Adrenal gland (tissue), 9 donors: ENCODE measurements at regions not wholly inside any gene's neighbourhood (a gene's known extent, or its start where the extent isn't known, plus 50 kb on each side); places are given as distances from the start of the nearest gene placed in this dataset.
"Not testable (repeated sequence)": the region's sequence is repeated elsewhere in the genome, so short reads cannot be mapped to it uniquely, and the experiment has no call there.

Source experiments
- DNase-seq, 7 donors: peaks; one replicate each; pipeline ENCODE4 v3.0.0-alpha.2; 2019 to 2020
- H3K27ac ChIP-seq, 5 donors: fragments of 200-600 bp; sonication (generic) in 4 of 5; 1 replicate in 3 of 5; 2 replicates in 2 of 5; pipeline versions ENCODE4 v1.5.1 to v1.8.0; 2016 to 2020; ENCODE audit warnings: mild to moderate bottlenecking in 1 of 5
- H3K27me3 ChIP-seq: fragments of 200-600 bp; 2 replicates; pipeline ENCODE4 v1.8.0; 2021
- H3K36me3 ChIP-seq, 2 donors: fragments of 200-600 bp; replicated peaks in 1 of 2; 1 replicate in 1 of 2; 2 replicates in 1 of 2; pipeline versions ENCODE4 v1.5.1 to v1.8.0; 2018 to 2022
- H3K4me1 ChIP-seq, 2 donors: fragments of 200-600 bp; replicated peaks in 1 of 2; 1 replicate in 1 of 2; 2 replicates in 1 of 2; pipeline versions ENCODE4 v1.5.1 to v1.8.0; 2018 to 2021
- H3K4me3 ChIP-seq, 4 donors: fragments of 200-600 bp; sonication (generic) in 3 of 4; one replicate each; pipeline ENCODE4 v1.5.1; 2016 to 2018
- H3K9me3 ChIP-seq, 3 donors: fragments of 200-600 bp; sonication (generic) in 1 of 3; replicated peaks in 1 of 3; 1 replicate in 2 of 3; 2 replicates in 1 of 3; pipeline versions ENCODE4 v1.5.1 to v1.8.0; 2016 to 2021
- POLR2A ChIP-seq, 2 donors: fragments of 450-650 bp; IDR thresholded peaks; one replicate each; pipeline ENCODE4 v1.6.1; 2017; ENCODE audit warnings: antibody characterized with exemption in 2 of 2, mild to moderate bottlenecking in 2 of 2, moderate library complexity in 1 of 2
- WGBS, 4 donors: extraction: QIAGEN DNeasy Blood & Tissue Kit in 2 of 4; methylation state at CpG; one replicate each; pipeline versions ENCODE4 v1.1.5 to v1.1.7; 2013 to 2017; 5-methylcytosine and 5-hydroxymethylcytosine counted together
- intact Hi-C, 2 donors: fragments of 100-400 bp; cut with DNase I; formaldehyde crosslinking; loops; one replicate each; pipeline versions ENCODE4 v1.14.1 to v1.15.0; 2022 to 2023
- TF ChIP-seq, protein P1 (sequence below), 6 experiments: fragments of 450-650 bp in 4 of 6; fragments of 200-600 bp in 2 of 6; sonication (generic) in 1 of 6; IDR thresholded peaks; 1 replicate in 5 of 6; 2 replicates in 1 of 6; pipeline versions ENCODE4 v1.5.1 to v1.8.0; 2016 to 2021; ENCODE audit warnings: antibody characterized with exemption in 6 of 6, mild to moderate bottlenecking in 2 of 6, moderate library complexity in 1 of 6
- donor health status: healthy with polysubstance abuse.
- donor health status: Bipolar disorder and iron deficiency.
- donor health status: DM: yes; HTN: yes; CAD: no.
- donor health status: DM: no; HTN: no; CAD: no.
- donor health status: DM: no; HTN: no; CAD: no.

DNA sequence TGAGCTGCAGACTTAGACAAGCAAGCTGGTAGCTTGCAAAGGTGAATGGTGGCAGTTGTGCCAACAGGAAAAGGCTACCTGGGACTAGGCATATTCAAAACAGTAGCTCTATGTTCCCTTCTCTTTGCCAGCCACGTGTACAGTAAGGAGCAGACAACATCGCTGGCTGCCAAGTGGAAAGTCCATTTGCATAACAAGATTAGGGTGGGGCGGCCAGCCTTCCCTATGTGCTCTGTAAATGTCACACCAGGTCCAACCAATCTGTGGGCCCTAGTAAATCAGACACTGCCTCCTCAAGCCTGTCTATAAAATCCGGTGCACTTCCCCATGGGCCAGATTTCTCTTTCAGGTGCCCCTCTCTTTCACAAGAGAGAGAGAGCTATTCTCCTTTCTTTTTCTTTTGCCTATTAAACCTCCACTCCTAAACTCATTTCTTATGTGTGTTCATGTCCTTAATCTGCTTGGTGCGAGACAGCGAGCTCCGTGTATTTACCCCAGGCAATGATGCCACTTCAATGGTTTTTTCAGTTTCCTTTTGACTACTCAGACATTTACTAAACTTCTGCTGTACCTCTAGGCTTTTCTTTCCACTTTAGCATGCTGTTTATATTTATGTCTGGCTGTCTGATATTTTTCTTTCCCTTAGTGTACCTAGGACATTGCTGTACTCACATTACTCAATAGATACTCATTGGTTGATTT is 297.4 kb upstream of the GCFC2 start:
- DNase-seq, result peak in 1 of 7 donors; percentile 65
- no peaks in the 10 kb centered on the region for H3K36me3 ChIP-seq
- WGBS, 4 donors, result 56 to 86% (median 66%) methylated on average over 4 to 7 of the region's 7 CpGs

DNA sequence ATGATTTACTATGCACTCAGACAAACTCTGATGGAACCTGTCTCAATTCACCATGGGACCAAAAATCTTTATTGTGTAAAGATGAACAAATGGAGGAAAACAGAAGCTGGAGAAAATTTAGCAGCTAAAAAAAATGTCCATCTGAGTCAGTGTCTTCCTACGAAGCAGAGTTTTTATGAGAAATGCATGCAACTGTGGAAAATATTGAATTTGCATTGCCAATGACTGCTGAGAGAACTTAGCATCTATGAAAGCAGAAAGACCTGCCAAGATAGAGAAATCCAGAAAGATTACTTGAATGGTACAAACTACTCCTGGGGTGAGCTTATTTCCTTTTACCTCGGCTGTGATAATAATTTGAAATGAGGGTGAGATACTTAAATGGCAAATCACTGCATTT is 289.7 kb upstream of the GCFC2 start:
- DNase-seq, result no peak
- Histone ChIP-seq H3K4me3 (no peak overlapping the region), H3K36me3 (no peaks in the 10 kb centered on the region), H3K27me3 (no peaks in the 10 kb centered on the region), H3K9me3 (no peaks in the 10 kb centered on the region), H3K4me1 (no peaks in the 10 kb centered on the region), H3K27ac (no peak overlapping the region)
- intact Hi-C loops, result no loop called here
- WGBS, 4 donors, result 53 to 67% (median 61%) methylated on average over 2 of the region's 2 CpGs
- no peak for TF ChIP-seq POLR2A (IDR thresholded peaks at IDR 0.05)
- TF ChIP-seq, protein P1, sequence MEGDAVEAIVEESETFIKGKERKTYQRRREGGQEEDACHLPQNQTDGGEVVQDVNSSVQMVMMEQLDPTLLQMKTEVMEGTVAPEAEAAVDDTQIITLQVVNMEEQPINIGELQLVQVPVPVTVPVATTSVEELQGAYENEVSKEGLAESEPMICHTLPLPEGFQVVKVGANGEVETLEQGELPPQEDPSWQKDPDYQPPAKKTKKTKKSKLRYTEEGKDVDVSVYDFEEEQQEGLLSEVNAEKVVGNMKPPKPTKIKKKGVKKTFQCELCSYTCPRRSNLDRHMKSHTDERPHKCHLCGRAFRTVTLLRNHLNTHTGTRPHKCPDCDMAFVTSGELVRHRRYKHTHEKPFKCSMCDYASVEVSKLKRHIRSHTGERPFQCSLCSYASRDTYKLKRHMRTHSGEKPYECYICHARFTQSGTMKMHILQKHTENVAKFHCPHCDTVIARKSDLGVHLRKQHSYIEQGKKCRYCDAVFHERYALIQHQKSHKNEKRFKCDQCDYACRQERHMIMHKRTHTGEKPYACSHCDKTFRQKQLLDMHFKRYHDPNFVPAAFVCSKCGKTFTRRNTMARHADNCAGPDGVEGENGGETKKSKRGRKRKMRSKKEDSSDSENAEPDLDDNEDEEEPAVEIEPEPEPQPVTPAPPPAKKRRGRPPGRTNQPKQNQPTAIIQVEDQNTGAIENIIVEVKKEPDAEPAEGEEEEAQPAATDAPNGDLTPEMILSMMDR (IDR thresholded peaks at IDR 0.05), result no peak

More for the DNA sequence above, 297.4 kb upstream of the GCFC2 start:
- Histone ChIP-seq H3K9me3 (no peaks in the 10 kb centered on the region), H3K27me3 (no peaks in the 10 kb centered on the region), H3K27ac (no peak overlapping the region), H3K4me3 (no peak overlapping the region), H3K4me1 (no peaks in the 10 kb centered on the region)
- intact Hi-C loops, result no loop called here
- TF ChIP-seq POLR2A (IDR thresholded peaks at IDR 0.05), result no peak
- TF ChIP-seq, protein P1 (IDR thresholded peaks at IDR 0.05), result no peak

DNA sequence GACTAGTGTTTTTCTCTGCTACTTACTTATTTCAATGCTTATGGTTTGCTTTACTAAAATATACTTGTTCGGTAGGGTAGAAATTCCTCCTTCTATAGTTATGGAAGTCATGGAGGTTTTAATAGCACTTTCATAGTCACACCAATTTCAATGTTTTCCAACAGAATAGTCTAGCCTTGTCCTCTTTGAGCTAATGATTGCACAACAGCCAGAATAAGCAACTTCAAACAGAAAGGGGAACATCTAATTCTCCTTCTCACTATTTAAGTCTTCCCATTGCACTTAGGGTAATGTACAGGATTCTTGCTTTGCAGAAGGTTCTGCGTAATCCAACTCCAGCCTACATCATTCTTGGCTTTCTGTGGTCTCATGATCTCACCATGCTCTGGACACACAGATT is 287.7 kb upstream of the GCFC2 start:
- no peak for TF ChIP-seq POLR2A (IDR thresholded peaks at IDR 0.05)
- TF ChIP-seq, protein P1 (IDR thresholded peaks at IDR 0.05), result no peak
- 77 to 82% (median 78%) methylated on average over 2 of the region's 2 CpGs for WGBS, 4 donors

DNA sequence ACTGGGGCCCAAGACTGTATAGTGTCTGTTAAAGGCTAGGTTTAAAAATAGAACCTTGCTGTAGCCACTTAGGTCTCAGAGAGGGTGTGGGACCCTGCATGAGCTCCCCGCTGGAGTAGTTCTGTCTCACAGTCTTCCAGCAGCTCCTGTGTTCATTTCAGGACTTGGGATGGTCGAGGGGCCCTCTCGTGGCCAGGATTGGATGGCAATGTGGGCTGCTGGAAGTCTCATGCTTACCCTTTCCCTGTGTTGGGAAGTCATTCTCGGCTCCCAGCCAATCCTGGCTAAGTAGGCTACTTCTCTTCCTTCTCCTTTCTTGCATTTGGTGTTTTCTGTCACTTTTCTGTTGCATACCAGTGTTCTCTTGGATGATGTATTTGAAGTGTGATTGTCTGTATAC is 284.0 kb upstream of the GCFC2 start:
- H3K9me3 ChIP-seq, result no peaks in the 10 kb centered on the region
- DNase-seq, result no peak
- intact Hi-C loops, result no loop called here
- 60 to 70% (median 65%) methylated on average over 4 of the region's 4 CpGs for WGBS, 4 donors
- H3K4me1 ChIP-seq, result no peaks in the 10 kb centered on the region
- no peaks in the 10 kb centered on the region for H3K27me3 ChIP-seq
- TF ChIP-seq POLR2A (IDR thresholded peaks at IDR 0.05), result no peak
- TF ChIP-seq, protein P1 (IDR thresholded peaks at IDR 0.05), result no peak
- H3K36me3 ChIP-seq, result no peaks in the 10 kb centered on the region
- H3K4me3 ChIP-seq, result no peak overlapping the region
- no peak overlapping the region for H3K27ac ChIP-seq

More for the DNA sequence above, 287.7 kb upstream of the GCFC2 start:
- no peak for DNase-seq
- Histone ChIP-seq H3K36me3 (no peaks in the 10 kb centered on the region), H3K4me3 (no peak overlapping the region), H3K27me3 (no peaks in the 10 kb centered on the region), H3K9me3 (no peaks in the 10 kb centered on the region), H3K27ac (no peak overlapping the region), H3K4me1 (no peaks in the 10 kb centered on the region)
- intact Hi-C loops, result no loop called here

DNA sequence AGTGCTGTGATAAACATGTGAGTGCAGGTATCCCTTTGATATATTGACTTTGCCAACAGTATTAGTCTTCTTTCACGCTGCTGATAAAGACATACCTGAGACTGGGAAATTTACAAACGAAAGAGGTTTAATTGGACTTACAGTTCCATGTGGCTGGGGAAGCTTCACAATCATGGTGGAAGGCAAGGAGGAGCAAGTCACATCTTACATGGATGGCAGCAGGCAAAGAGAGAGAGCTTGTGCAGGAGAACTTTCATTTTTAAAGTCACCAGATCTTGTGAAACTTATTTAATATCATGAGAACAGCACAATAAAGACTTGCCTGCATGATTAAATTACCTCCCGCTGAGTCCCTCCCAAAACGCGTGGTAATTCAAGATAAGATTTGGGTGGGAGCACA is 277.9 kb upstream of the GCFC2 start:
- H3K9me3 ChIP-seq, DNase-seq, H3K36me3 ChIP-seq, H3K27me3 ChIP-seq, H3K4me3 ChIP-seq, H3K4me1 ChIP-seq, intact Hi-C loops, H3K27ac ChIP-seq: not testable (repeated sequence)
- WGBS, 4 donors, result 79 to 87% (median 85%) methylated on average over 5 of the region's 5 CpGs
